PC-9 (cell line): ENCODE measurements at regions not wholly inside any gene's neighbourhood (a gene's known extent, or its start where the extent isn't known, plus 50 kb on each side); places are given as distances from the start of the nearest gene placed in this dataset.

Source experiments
- BruUV-seq: library from RNA; stranded (reverse); fragments of 400-500 nt; replicated peaks from 2 replicates; lab custom pipeline; 2021; lab: Mats Ljungman, UMichigan
- CTCF ChIA-PET: fragments of 300-600 bp; sonication (Branson Sonifier 250); formaldehyde crosslinking; loops from one replicate; lab custom pipeline; 2022; ENCODE audit warnings: antibody characterized with exemption; lab: Charles Lee
- POLR2A ChIA-PET: fragments of 300-600 bp; sonication (Branson Sonifier 250); formaldehyde crosslinking; loops from one replicate; lab custom pipeline; 2022; ENCODE audit warnings: antibody characterized with exemption; ENCODE audit not compliant: unreplicated experiment; lab: Charles Lee
- DNase-seq, 2 experiments: peaks; one replicate each; pipeline versions ENCODE4 v3.0.0 to v3.0.0-alpha.2; 2015 to 2022; ENCODE audit warnings: mixed read lengths in 1 of 2
- H2AFZ ChIP-seq: fragments of 200-600 bp; sonication (generic); 2 replicates; pipeline ENCODE4 v1.8.1; 2017; ENCODE audit warnings: antibody characterized with exemption
- H3F3A ChIP-seq: fragments of 200-600 bp; sonication (generic); 2 replicates; pipeline ENCODE4 v1.8.1; 2017; ENCODE audit warnings: antibody characterized with exemption, mild to moderate bottlenecking, low read depth; ENCODE audit not compliant: insufficient read depth
- H3K27ac ChIP-seq: fragments of 200-600 bp; sonication (generic); 2 replicates; pipeline ENCODE4 v1.6.1; 2016; ENCODE audit warnings: mixed run types
- H3K27me3 ChIP-seq: fragments of 200-600 bp; sonication (generic); 2 replicates; pipeline ENCODE4 v1.6.1; 2016; ENCODE audit warnings: low read depth, mixed run types; ENCODE audit not compliant: insufficient read depth
- H3K36me3 ChIP-seq: fragments of 200-600 bp; sonication (generic); 2 replicates; pipeline ENCODE4 v1.6.1; 2016; ENCODE audit warnings: low read depth, mixed run types
- H3K4me1 ChIP-seq: fragments of 200-600 bp; sonication (generic); replicated peaks from 2 replicates; pipeline ENCODE4 v1.6.1; 2016; ENCODE audit warnings: mixed run types; ENCODE audit not compliant: insufficient read depth
- H3K4me2 ChIP-seq: fragments of 200-600 bp; sonication (generic); 2 replicates; pipeline ENCODE4 v1.6.1; 2017; ENCODE audit warnings: mixed run types
- H3K4me3 ChIP-seq: fragments of 200-600 bp; sonication (generic); 2 replicates; pipeline ENCODE4 v1.6.1; 2016; ENCODE audit warnings: mixed run types
- H3K79me2 ChIP-seq: fragments of 200-600 bp; sonication (generic); 2 replicates; pipeline ENCODE4 v1.6.1; 2017; ENCODE audit warnings: low read depth, mixed run types
- H3K9me2 ChIP-seq: fragments of 200-600 bp; sonication (generic); 2 replicates; pipeline ENCODE4 v1.8.1; 2017; ENCODE audit warnings: mild to moderate bottlenecking; ENCODE audit not compliant: insufficient read depth
- H3K9me3 ChIP-seq: fragments of 200-600 bp; sonication (generic); 2 replicates; pipeline ENCODE4 v1.8.1; 2016; ENCODE audit warnings: low read depth; ENCODE audit not compliant: insufficient read depth
- H4K20me1 ChIP-seq: fragments of 200-600 bp; sonication (generic); 2 replicates; pipeline ENCODE4 v1.8.1; 2017; ENCODE audit not compliant: insufficient read depth
- EZH2 ChIP-seq: fragments of 200-600 bp; sonication (generic); IDR thresholded peaks from 2 replicates; pipeline ENCODE4 v1.8.0; 2017; ENCODE audit warnings: antibody characterized with exemption, low read depth
- intact Hi-C: fragments of 100-400 bp; cut with micrococcal nuclease; formaldehyde crosslinking; loops from one replicate; pipeline ENCODE4 v1.10.0; 2022; ENCODE audit not compliant: unreplicated experiment
- TF ChIP-seq, protein P1 (sequence below): fragments of 200-600 bp; sonication (generic); conservative IDR thresholded peaks from 2 replicates; pipeline ENCODE4 v1.6.1; 2017; ENCODE audit warnings: mixed run types, antibody characterized with exemption, mild to moderate bottlenecking, moderate library complexity

DNA sequence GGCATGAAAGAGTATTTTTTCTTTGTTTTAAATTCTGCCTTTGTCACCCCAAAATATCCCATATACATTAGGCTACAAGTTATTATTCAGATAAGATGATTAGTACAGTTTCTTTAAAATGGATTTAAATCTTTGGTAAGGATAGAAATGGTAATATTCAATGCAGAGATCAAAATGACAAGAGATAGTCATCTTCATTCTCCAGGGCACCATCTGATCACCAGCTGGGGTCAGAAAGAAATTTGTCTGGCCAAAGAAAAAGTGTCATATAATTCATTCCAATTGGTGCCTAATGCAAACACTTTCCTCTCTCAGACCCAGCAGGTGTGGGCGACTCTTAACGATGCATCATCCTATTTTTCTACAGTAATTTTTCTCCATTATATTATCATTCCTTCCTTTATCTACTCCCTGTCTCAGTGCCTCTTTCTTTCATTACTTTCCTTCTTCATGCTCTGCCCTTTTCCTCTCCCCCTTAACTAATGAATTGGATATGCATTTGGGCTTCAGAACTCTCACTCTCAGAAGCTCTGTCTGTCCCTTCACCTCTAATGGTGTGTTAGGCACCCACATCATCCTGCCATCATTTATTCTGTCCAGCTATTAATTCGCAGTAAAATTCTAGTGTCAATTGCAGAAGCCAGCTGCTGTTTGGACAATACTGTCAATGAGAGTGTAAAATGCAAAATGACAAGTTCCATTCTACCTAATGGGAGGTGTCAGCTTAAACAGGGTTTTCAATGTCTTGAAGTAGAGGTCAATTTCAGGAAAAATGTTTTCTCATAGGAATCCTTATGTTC, 570.5 kb downstream of the TDRD15 start:
- intact Hi-C loops = no loop called here
- no TSS peak for BruUV-seq
- H3K27ac ChIP-seq = no peak overlapping the region

DNA sequence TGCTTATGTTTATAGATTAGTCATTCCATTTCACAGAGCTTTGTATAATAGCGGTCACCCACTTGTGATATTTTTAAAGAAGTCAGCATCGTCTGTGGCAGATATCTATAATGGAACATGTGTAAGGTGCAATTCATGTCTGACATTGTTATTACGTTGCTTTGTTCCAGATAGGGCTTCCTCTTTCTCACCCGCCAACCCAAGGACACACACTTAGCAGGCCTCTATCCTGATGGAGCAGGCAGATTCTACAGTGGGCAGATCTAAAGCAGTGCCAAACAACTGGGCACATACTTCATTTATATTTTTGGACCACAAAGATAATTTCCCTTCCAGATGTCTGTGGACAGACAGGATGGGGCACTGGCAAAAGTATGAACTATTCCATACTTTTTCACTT, 573.1 kb downstream of the TDRD15 start:
- H3K79me2 ChIP-seq = no peaks in the 10 kb centered on the region
- no peak overlapping the region for H3K4me2 ChIP-seq
- BruUV-seq = no TSS peak
- no peaks in the 10 kb centered on the region for H3K36me3 ChIP-seq
- H3K9me2 ChIP-seq = no peaks in the 10 kb centered on the region; the same call in 1 of the 2 replicates
- no peak overlapping the region for H2AFZ ChIP-seq
- intact Hi-C loops = no loop called here
- H3K9me3 ChIP-seq = no peaks in the 10 kb centered on the region
- TF ChIP-seq, protein P1, sequence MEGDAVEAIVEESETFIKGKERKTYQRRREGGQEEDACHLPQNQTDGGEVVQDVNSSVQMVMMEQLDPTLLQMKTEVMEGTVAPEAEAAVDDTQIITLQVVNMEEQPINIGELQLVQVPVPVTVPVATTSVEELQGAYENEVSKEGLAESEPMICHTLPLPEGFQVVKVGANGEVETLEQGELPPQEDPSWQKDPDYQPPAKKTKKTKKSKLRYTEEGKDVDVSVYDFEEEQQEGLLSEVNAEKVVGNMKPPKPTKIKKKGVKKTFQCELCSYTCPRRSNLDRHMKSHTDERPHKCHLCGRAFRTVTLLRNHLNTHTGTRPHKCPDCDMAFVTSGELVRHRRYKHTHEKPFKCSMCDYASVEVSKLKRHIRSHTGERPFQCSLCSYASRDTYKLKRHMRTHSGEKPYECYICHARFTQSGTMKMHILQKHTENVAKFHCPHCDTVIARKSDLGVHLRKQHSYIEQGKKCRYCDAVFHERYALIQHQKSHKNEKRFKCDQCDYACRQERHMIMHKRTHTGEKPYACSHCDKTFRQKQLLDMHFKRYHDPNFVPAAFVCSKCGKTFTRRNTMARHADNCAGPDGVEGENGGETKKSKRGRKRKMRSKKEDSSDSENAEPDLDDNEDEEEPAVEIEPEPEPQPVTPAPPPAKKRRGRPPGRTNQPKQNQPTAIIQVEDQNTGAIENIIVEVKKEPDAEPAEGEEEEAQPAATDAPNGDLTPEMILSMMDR = no peak
- no peak for TF ChIP-seq EZH2
- no peak for DNase-seq
- H3K27ac ChIP-seq = no peak overlapping the region
- H4K20me1 ChIP-seq = no peaks in the 10 kb centered on the region
- H3F3A ChIP-seq = no peaks in the 10 kb centered on the region
- H3K27me3 ChIP-seq = no peaks in the 10 kb centered on the region
- no peaks in the 10 kb centered on the region for H3K4me1 ChIP-seq
- no peak overlapping the region for H3K4me3 ChIP-seq
- ChIA-PET CTCF (no interaction called here), POLR2A (no interaction called here)

More for the DNA sequence above, 570.5 kb downstream of the TDRD15 start:
- H3K4me3 ChIP-seq = no peak overlapping the region
- H3K27me3 ChIP-seq = no peaks in the 10 kb centered on the region
- no peaks in the 10 kb centered on the region for H3F3A ChIP-seq
- ChIA-PET CTCF (no interaction called here), POLR2A (no interaction called here)
- no peaks in the 10 kb centered on the region for H4K20me1 ChIP-seq
- no peak overlapping the region for H3K4me2 ChIP-seq
- TF ChIP-seq, protein P1 = no peak
- no peak for TF ChIP-seq EZH2
- H2AFZ ChIP-seq = no peak overlapping the region
- DNase-seq = no peak
- H3K36me3 ChIP-seq = no peaks in the 10 kb centered on the region
- no peaks in the 10 kb centered on the region for H3K4me1 ChIP-seq
- no peaks in the 10 kb centered on the region for H3K9me3 ChIP-seq
- H3K79me2 ChIP-seq = no peaks in the 10 kb centered on the region
- no peaks in the 10 kb centered on the region for H3K9me2 ChIP-seq

DNA sequence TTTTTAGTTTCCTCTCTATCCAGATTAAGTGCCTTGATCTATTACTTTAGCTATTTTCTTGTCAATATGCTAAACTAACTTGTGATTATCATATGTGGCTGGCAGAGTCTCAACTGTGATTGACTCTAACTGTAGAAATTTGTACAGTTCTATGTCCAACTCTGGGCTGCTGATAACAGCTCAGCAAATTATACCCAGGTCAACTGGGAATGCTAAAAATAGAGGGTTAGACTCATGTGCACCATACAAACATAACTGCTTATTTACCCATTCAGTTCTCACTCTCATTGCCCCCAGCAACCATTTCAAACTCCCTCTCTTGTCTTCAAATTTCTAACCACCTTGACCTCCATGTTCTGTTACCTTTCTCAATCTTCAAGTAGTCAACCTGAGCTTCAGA, 576.9 kb downstream of the TDRD15 start:
- H3K27ac ChIP-seq = no peak overlapping the region
- no peaks in the 10 kb centered on the region for H3K79me2 ChIP-seq
- no peaks in the 10 kb centered on the region for H3F3A ChIP-seq
- H3K36me3 ChIP-seq = no peaks in the 10 kb centered on the region
- H3K9me2 ChIP-seq = no peaks in the 10 kb centered on the region; the same call in 1 of the 2 replicates
- H4K20me1 ChIP-seq = no peaks in the 10 kb centered on the region
- BruUV-seq = no TSS peak
- no peaks in the 10 kb centered on the region for H3K4me1 ChIP-seq
- no peak for DNase-seq
- CTCF ChIA-PET = no interaction called here
- no peak for TF ChIP-seq EZH2
- TF ChIP-seq, protein P1 = no peak
- no peaks in the 10 kb centered on the region for H3K9me3 ChIP-seq
- no peak overlapping the region for H3K4me2 ChIP-seq
- intact Hi-C loops = no loop called here
- no peak overlapping the region for H3K4me3 ChIP-seq
- POLR2A ChIA-PET = no interaction called here
- H3K27me3 ChIP-seq = no peaks in the 10 kb centered on the region
- no peak overlapping the region for H2AFZ ChIP-seq
